HG03354 (cell line): ENCODE measurements at regions not wholly inside any gene's neighbourhood (a gene's known extent, or its start where the extent isn't known, plus 50 kb on each side); places are given as distances from the start of the nearest gene placed in this dataset.

Source experiments
- ATAC-seq: cut with Tn5 transposase; IDR thresholded peaks from one replicate; pipeline ENCODE4 v1.9.1; 2021; ENCODE audit warnings: mild to moderate bottlenecking; ENCODE audit not compliant: unreplicated experiment, poor library complexity, severe bottlenecking

DNA sequence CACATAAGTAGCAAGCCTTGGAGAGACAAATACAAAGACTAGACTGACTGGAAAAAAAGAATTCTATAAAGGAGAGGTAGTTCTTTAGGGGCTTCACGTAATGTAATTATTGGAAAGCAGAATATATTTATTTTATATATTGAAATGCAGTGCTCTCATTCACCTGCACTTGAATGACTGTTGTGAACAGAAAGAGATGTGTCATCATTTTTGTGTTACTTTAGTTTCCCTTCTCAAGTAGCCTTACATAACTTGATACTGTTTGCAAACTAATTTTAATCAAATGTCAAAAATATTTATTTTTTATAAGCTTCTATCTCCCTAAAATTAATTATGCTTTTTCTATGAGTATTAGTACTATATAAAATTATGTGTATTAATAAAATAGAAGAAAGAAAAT, 691.1 kb upstream of the FTMT start:
- no peak for ATAC-seq

DNA sequence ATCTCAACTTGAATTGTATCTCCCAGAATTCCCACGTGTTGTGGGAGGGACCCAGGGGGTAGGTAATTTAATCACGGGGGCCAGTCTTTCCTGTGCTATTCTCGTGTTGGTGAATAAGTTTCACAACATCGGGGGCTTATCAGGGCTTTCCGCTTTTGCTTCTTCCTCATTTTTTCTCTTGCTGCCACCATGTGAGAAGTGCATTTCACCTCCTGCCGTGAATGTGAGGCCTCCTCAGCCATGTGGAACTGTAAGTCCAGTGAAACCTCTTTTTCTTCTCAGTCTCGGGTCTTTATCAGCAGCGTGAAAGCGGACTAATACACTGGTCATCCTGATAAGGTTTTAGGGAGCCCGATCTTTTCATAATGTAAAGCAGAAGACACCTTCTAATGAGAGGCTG, 687.0 kb upstream of the FTMT start:
- no peak for ATAC-seq

DNA sequence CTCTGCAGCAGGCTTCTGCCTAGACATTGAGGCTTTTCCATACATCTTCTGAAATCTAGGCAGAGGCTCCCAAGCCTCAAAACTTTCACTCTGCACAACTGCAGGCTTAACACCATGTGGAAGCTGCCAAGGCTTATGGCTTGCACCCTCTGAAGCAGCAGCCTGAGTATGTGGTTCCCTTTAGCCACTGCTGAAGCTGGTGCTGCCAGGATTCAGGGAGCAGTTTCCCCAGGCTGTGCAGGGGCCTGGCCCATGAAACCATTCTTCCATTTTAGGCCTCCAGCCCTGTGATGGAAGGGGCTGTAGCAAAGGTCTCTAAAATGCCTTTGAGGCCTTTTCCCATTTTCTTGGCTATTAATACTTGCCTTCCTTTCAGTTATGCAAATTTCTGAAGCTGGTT, 680.3 kb upstream of the FTMT start:
- ATAC-seq = no peak

DNA sequence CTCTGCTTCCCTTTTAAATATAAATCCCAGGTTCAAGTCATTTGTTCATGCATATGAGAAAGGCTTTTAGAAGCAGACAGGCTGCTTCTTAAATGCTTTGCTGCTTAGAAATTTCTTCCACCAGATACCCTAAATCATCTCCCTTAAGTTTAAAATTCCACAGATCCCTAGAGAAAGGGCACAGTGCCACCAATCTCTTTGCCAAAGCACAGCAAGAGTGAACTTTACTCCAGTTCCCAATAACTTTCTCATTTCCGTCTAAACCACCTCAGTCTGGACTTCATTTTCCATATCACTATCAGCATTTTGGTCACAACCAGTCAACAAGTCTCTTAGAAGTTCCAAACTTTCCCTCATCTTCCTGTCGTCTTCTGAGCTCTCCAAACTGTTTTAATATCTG, 679.8 kb upstream of the FTMT start:
- ATAC-seq = no peak

DNA sequence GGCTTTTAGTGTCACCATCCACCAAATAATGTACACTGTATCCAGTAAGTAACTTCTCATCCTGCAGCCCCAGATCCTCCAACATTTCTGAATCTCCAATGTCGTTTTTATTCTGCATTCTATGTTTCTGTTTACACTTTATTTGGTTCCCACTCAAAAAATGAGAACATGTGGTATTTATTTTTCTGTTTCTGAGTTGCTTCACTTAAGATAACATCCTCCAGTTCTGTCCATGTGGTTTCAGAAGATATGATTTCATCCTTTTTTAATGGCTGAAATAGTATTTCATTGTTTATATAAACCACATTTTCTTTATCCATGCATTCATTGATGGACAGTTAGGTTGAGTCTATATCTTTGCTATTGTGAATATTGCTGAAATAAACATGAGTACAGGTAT, 677.3 kb upstream of the FTMT start:
- ATAC-seq = no peak

DNA sequence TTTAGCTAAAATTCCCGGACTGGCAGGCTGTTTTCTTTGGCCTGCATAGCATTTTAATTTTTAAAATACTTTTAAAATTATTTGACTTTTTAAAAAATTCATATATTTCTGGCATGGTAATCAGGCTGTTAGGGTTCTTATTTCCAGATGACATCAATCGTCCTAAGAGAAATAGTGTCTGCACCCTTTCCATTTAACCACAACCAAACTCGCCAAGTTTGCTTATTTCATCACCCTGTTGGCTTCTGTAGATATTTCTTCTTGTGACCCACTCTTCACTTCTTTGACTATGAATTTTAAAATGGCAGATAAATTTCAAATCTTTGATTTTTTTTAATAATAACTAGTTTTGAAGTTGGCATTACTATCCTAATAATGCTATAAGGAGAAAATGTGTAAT, 675.7 kb upstream of the FTMT start:
- ATAC-seq = no peak

DNA sequence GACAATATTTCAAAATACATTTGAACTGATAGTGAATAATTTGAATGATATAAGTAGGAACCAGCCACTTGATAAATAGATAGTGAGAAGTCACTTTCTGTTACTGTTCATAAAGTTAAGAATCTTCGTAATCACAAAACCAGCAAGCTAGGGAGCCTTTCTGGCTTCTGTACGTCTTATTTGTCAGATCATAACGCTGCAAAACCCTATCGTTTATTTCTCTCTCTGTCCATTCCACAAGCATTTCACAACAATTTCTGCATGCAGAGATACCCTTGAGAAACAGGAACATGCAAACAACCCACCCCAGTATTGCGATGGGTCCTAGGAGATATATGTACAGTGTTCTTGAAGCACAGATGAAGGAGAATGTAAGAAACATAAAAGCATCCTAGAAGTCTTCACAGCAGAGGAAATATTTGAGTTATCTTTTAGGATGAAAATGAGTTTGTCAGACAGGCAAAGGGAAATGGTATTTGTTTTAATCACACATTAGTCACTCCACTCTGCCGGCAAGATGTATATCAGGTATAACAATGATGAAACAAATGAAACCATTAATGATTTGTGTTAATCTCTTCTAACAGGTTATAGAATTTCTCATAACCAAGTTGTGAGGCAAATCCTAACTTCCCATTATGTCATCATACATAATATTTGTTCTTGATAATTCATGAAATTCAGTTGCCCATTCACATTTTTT, 668.7 kb upstream of the FTMT start:
- ATAC-seq = no peak

DNA sequence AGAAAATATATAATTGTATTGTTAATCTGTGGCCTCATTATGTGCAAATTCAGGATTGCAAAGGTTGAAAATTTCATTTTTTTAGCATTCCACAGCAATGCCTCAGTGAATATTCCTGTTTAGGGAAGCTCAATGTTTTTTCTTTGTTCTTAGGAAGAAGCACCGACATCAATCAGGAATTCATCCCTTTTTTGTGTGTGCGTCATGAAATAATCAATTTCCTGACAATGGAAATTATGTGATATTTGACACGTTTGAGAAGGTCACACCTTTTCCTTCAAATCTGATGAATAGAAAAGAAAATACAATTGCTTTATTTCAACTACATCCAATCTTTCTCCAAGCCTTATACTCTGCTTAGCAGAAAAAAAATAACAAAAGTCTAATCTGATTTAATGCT, 662.8 kb upstream of the FTMT start:
- no peak for ATAC-seq

DNA sequence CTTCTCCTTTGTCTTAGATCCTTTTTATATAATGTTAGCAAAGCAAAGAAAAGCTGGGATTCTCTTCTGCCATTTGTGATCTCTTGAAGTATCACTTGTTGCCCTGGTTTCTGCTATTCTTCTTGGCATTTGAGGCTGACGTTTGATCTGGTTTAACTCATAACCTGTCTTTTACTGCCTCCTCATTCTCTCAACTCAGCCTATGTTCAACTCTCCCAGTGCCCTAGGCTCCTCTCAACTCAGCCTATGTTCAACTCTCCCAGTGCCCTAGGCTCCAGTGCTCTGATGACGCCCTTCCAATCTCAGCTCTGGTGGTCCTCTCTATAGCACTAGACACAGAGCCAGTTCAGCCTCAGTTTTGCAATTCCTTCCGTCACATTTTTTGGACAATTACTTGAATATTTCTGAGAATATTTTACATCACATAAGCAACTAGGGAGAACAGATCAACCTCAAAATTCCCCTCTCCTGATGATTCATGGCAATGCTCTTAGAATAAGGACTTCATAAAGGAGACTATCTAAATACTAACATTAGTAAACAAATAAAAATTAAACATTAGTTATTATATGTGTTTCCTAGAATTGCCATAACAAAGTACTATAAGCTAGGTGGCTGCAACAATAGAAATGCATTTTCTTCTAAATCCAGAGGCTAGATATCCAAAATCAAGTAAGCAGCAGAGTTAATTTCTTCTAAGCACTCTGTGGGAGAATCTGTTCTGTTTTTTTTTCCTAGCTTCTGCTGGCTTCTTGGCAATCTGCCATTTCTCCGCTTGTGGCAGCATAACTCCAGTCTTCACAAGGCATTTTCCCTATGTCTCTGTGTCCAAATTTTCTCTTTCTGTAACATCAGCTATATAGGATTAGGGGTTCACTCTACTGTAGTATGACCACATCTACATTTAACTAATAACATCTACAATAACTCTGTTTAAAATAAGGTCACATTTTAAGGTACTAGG, 662.1 kb upstream of the FTMT start:
- ATAC-seq = no peak

DNA sequence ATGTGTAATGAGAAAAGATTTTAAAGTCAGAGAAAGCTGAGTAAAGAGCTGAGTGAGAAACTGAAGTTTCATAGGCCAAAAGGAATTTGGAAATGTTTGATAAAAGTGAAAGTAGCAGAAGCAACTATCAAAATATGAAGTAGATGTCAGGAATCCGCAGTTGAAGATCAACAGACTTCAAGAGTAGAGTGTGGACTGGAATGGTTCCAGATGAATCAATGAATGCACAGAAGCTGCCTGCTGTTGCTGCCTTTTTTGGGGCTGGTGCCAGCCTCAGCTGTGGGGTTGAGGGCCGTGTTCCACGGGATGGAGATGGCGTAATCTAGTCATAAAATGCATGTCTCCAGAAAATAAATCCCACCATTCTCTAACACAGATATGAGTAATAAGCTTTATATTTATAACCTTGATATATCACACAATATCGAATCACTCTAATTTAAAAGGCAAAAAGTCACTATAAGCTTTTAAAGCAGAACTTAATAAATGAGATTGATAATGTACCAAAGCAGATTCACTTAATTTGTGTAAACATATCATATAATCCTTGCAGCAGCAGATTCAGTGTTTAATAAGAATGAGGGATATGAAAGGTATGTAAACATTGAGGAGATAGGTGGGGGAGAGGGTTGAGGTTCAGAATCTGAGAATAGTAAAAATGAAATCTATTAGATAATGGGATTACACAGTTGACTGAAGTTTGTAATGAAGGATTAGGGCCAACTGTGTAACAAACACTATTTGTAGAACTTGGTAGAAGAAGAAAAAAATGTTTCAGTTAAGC, 652.3 kb upstream of the FTMT start:
- ATAC-seq = no peak

DNA sequence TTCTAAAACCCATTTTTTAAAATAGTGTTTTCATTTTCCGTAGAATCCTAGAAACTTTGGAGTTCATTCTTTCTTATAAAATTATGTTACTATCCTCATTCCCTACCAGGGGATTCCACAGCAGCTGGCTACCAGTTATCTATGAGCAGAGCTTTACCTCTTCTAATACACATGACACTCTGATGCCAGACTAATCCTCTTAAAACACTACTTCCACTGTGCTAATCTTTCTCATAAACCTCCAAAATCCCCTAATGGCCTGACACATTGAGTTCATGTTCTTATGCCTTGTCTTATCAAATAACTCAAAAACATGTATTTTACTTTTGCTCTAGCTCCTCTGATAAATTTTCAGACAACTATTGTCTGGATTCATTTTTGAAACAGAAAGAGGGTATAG, 633.6 kb upstream of the FTMT start:
- ATAC-seq = no peak

DNA sequence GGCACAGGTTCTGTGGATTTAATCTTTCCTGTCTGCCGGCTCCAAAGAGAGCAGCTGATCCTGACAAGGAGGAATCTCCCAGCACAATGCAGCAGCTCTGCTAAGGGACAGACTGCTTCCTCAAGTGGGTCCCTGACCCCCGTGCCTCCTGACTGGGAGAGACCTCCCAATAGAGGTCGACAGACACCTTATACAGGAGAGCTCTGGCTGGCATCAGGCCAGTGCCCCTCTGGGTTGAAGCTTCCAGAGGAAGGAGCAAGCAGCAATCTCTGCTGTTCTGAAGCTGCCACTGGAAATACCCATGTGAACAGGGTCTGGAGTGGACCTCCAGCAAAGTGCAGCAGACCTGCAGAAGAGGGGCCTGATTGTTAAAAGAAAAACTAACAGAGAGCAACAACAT, 630.2 kb upstream of the FTMT start:
- no peak for ATAC-seq

DNA sequence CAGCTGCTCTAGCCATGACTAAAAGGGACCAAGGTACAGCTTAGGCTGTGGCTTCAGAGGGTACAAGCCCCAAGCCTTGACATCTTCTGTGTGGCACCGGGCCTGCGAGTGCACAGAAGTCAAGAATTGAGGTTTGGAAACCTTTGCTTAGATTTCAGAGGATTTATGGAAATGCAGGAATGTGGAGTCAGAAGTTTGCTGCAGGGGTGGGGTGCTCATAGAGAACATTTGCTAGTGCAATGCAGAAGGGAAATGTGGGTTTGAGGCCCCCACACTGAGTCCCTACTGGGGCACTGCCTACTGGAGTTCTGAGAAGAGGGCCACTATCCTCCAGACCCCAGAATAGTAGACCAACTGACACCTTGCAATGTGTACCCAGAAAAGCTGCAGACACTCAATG, 624.9 kb upstream of the FTMT start:
- ATAC-seq = no peak

DNA sequence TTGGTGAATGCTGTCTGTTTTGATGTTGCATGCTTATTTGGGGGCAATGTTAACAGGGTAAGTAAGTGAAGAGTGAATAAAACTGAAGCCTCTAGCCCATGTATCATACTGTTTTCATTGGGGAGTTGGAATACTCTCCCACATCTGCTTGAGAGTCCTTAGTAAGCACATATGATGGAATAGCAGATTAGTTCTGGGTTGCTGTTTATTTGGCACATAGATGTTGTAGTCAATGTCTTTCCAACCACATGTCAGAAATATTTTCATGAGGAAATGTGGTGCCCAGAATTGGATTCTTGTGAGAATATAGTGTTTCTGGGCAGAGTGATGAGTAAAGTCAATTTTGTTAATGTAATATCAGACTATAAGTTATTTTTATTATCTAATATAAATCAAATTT, 611.7 kb upstream of the FTMT start:
- no peak for ATAC-seq

DNA sequence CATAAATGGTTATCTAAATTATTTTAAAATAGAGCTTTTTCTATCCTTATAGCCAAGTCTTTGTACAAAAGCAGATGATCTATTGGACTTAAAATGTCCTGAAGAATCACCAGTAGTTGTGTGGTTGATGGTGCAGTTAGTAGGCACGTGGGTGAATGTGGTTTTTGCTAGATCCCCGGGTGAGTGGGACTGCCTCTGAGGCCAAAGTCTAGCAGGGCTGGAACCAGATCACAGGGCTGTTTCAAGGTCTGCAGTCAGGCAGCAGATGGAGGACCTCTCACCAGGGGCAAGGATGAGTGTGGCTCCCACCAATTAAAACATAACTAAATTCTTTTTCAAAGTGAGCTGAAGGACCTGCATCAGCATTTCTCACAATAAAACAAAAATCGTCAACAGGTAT, 604.7 kb upstream of the FTMT start:
- ATAC-seq = no peak

DNA sequence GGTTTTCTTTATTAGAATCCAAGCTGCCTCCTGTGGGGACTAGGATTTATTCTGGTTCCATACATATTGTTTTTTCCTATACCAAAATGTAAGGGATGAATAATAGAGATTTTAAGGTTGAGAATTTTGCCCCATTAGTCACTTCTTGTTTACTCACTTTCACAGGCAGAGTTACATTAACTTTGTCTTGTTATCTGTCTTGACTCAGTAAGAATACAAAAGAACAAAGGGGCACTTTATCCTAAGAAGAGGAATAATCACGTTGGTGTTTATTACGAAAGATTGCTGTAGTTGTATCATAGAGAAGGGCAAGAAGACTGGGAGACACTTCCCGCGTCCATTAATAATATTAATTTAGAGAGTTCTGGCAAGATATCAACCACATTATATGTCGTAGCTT, 599.7 kb upstream of the FTMT start:
- ATAC-seq = no peak

DNA sequence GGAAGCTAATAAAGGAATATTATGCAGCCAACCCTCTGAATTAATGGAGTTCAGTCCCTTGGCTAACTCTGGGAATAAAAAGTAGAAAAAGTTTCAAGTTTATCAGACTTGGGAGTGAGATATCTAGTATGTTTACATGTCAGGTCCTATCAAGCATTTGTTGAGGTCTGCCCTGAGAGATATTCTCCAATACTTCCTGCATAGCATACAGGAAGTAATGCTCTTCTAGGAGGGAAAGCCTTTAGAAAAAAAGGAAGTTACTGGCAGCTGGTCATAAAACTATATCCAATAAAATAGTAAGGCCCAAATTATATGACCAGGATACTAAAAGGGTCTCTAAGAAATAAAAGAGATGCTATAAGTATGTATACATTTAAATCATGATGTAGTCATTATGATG, 594.1 kb upstream of the FTMT start:
- no peak for ATAC-seq

DNA sequence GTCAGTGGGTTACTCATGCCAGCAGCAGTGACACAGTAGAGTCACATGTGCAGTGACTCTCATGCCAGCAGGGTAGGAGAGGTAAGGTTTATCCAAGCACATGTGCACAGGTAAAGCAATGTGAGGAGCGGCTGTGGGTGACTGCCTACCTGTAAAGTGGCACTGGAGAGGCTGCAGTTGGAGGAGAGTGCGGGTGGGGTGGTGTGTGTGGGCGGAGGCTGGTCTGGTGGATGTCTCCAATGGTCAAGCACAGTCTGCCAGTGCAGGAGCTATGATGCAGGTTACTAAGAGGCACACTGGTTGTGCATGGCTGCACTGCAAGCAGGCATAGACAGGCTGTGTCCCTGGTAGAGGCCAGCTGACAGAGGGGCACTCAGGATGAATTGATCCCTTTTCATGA, 588.2 kb upstream of the FTMT start:
- ATAC-seq = no peak

DNA sequence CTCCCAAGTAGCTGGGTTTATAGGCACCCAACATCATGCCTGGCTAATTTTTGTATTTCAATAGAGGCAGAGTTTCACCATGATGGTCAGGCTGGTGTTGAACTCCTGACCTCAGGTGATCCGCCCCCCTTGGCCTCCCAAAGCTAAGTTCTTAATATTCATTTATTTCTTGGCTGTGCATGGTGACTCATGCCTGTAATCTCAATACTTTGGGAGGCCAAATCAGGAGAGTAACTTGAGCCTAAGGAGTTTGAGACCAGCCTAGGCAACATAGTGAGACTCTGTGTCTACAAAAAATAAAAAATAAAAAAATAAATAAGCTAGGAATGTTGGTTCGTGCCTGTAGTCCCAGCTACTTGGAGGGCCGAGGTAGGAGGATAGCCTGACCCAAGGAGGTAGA, 587.1 kb upstream of the FTMT start:
- ATAC-seq = no peak

DNA sequence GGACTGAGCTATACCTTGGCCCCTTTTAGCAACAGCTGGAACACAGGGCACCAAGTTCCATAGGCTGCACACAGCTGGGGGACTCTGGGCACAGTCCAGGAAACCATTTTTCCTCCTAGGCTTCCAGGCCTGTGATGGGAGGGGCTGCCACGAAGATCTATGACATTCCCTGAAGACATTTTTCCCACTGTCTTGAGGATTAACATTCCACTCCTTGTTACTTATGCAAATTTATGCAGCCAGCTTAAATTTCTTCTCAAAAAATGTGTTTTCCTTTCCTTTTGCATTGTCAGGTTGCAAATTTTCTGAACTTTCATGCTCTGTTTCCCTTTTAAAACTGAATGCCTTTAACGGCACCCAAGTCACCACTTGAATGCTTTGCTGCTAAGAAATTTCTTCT, 580.1 kb upstream of the FTMT start:
- no peak for ATAC-seq
